ENCODE measurements at regions not wholly inside any gene's neighbourhood (a gene's known extent, or its start where the extent isn't known, plus 50 kb on each side); places are given as distances from the start of the nearest gene placed in this dataset.

- TF ChIP-seq CTCF (conservative IDR thresholded peaks at IDR 0.05; ENCODE audit: low read depth, low read length) (no peak), EZH2phosphoT487 (IDR thresholded peaks at IDR 0.05; ENCODE audit: borderline replicate concordance, low read length) (no peak)
These were observed 412.2 kb upstream of the EEF2KMT start for GRCh38 chr16:5509794-5510193.
